CD4-positive, alpha-beta T cell (primary cell): ENCODE measurements at regions not wholly inside any gene's neighbourhood (a gene's known extent, or its start where the extent isn't known, plus 50 kb on each side); places are given as distances from the start of the nearest gene placed in this dataset.

ENCODE experiments used
- ATAC-seq: fragments of 200-7000 bp; cut with Tn5 transposase; one replicate; pipeline ENCODE4 v1.10.0; 2022; ENCODE audit warnings: mild to moderate bottlenecking; ENCODE audit not compliant: poor library complexity
- CTCF ChIA-PET: fragments of 350-600 bp; sonication (Branson Sonifier 250); formaldehyde crosslinking; loops from one replicate; lab custom pipeline; 2021; ENCODE audit warnings: antibody characterized with exemption, inconsistent platforms; lab: Charles Lee
- POLR2A ChIA-PET: fragments of 350-600 bp; sonication (Branson Sonifier 250); formaldehyde crosslinking; loops from one replicate; lab custom pipeline; 2021; ENCODE audit warnings: antibody characterized with exemption, inconsistent platforms; lab: Charles Lee
- DNase-seq, 14 experiments: peaks; one replicate each; pipeline ENCODE4 v3.0.0-alpha.2; 2013 to 2020; ENCODE audit warnings: mixed read lengths in 2 of 14
- H3K27ac ChIP-seq, 2 donors: one replicate each; pipeline versions ENCODE4 v1.5.1 to v1.7.0; 2013; ENCODE audit warnings: low read length in 2 of 2, low read depth in 1 of 2, mild to moderate bottlenecking in 1 of 2
- H3K27me3 ChIP-seq, 2 experiments: 1 replicate in 1 of 2; 2 replicates in 1 of 2; pipeline versions ENCODE4 v1.6.1 to v1.7.0; 2013; ENCODE audit warnings: low read length in 2 of 2, control low read depth in 1 of 2, mild to moderate bottlenecking in 1 of 2, moderate library complexity in 1 of 2; ENCODE audit not compliant: insufficient read depth in 2 of 2, control insufficient read depth in 1 of 2
- H3K36me3 ChIP-seq: one replicate; pipeline ENCODE4 v1.6.1; 2013; ENCODE audit warnings: low read length, control low read depth; ENCODE audit not compliant: insufficient read depth
- H3K4me1 ChIP-seq: one replicate; pipeline ENCODE4 v1.6.1; 2013; ENCODE audit warnings: low read length, control low read depth; ENCODE audit not compliant: insufficient read depth
- H3K4me3 ChIP-seq: one replicate; pipeline ENCODE4 v1.5.1; 2013; ENCODE audit warnings: mild to moderate bottlenecking, low read length, moderate library complexity
- H3K9me3 ChIP-seq, 2 experiments: 1 replicate in 1 of 2; 2 replicates in 1 of 2; pipeline versions ENCODE4 v1.6.1 to v1.7.0; 2013; ENCODE audit warnings: low read length in 2 of 2, mild to moderate bottlenecking in 2 of 2, control low read depth in 1 of 2, moderate library complexity in 1 of 2; ENCODE audit not compliant: control insufficient read depth in 1 of 2, insufficient read depth in 1 of 2
- H3K27ac Mint-ChIP-seq: one replicate; pipeline ENCODE4 v1.8.0; 2020; ENCODE audit warnings: mixed read lengths
- H3K27me3 Mint-ChIP-seq: one replicate; pipeline ENCODE4 v1.8.0; 2021; ENCODE audit warnings: mixed read lengths
- H3K36me3 Mint-ChIP-seq: one replicate; pipeline ENCODE4 v1.8.0; 2021; ENCODE audit warnings: low read depth, mixed read lengths
- H3K4me1 Mint-ChIP-seq: one replicate; pipeline ENCODE4 v1.8.0; 2021; ENCODE audit warnings: low read depth, mixed read lengths
- H3K4me3 Mint-ChIP-seq: one replicate; pipeline ENCODE4 v1.8.0; 2020; ENCODE audit warnings: mild to moderate bottlenecking, mixed read lengths
- H3K9me3 Mint-ChIP-seq: one replicate; pipeline ENCODE4 v1.8.0; 2020; ENCODE audit warnings: mixed read lengths
- CTCF ChIP-seq: fragments of 200-600 bp; IDR thresholded peaks from one replicate; pipeline ENCODE4 v1.8.0; 2022; ENCODE audit warnings: antibody characterized with exemption, mild to moderate bottlenecking
- intact Hi-C, 2 experiments: fragments of 100-400 bp; cut with DNase I in 1 of 2; cut with micrococcal nuclease in 1 of 2; formaldehyde crosslinking; loops; one replicate each; pipeline versions ENCODE4 v1.15.1 to v1.9.0; 2023 to 2025; cut with DNase I, micrococcal nuclease

GRCh38 chr3:81352867-81353266 lies 408.6 kb downstream of the GBE1 start:
- ATAC-seq, result no peak
- H3K36me3 Mint-ChIP-seq, result no peaks in the 10 kb centered on the region
- no peaks in the 10 kb centered on the region for H3K36me3 ChIP-seq

GRCh38 chr3:81349816-81350340 lies 411.6 kb downstream of the GBE1 start:
- DNase-seq, result no peak
- Mint-ChIP-seq H3K27ac (no peak overlapping the region), H3K4me3 (no peak overlapping the region), H3K36me3 (no peaks in the 10 kb centered on the region), H3K4me1 (no peaks in the 10 kb centered on the region), H3K9me3 (peaks cover 2% of the 10 kb centered on the region), H3K27me3 (no peaks in the 10 kb centered on the region)
- POLR2A ChIA-PET, result no interaction called here
- CTCF ChIA-PET, result no interaction called here
- H3K27me3 ChIP-seq, result no peaks in the 10 kb centered on the region
- H3K27ac ChIP-seq, result no peak overlapping the region
- intact Hi-C loops, result no loop called here
- TF ChIP-seq CTCF, result no peak
- ATAC-seq, result no peak
- no peaks in the 10 kb centered on the region for H3K36me3 ChIP-seq
- peaks cover 0 to 11% of the 10 kb centered on the region in 2 experiments for H3K9me3 ChIP-seq
- no peaks in the 10 kb centered on the region for H3K4me1 ChIP-seq
- no peak overlapping the region for H3K4me3 ChIP-seq

More at GRCh38 chr3:81352867-81353266, 408.6 kb downstream of the GBE1 start:
- peaks cover 0 to 9% of the 10 kb centered on the region in 2 experiments for H3K9me3 ChIP-seq
- intact Hi-C loops, result no loop called here
- Mint-ChIP-seq H3K4me1 (no peaks in the 10 kb centered on the region), H3K27ac (no peak overlapping the region), H3K4me3 (no peak overlapping the region), H3K9me3 (no peaks in the 10 kb centered on the region), H3K27me3 (no peaks in the 10 kb centered on the region)
- no peak for TF ChIP-seq CTCF
- no peak overlapping the region for H3K4me3 ChIP-seq
- no peak for DNase-seq
- ChIA-PET POLR2A (no interaction called here), CTCF (no interaction called here)
- no peak overlapping the region for H3K27ac ChIP-seq
- H3K4me1 ChIP-seq, result no peaks in the 10 kb centered on the region
- no peaks in the 10 kb centered on the region for H3K27me3 ChIP-seq

- no peak overlapping the region for H3K27ac Mint-ChIP-seq
- DNase-seq (no peak), ATAC-seq (no peak)
- H3K4me1 Mint-ChIP-seq, result no peaks in the 10 kb centered on the region
- H3K36me3 Mint-ChIP-seq, result no peaks in the 10 kb centered on the region
- ChIA-PET CTCF (no interaction called here), POLR2A (no interaction called here)
- no peaks in the 10 kb centered on the region for H3K27me3 ChIP-seq
- no peaks in the 10 kb centered on the region for H3K36me3 ChIP-seq
- no peak overlapping the region for H3K4me3 Mint-ChIP-seq
- TF ChIP-seq CTCF, result no peak
- H3K9me3 ChIP-seq, result peaks cover 0 to 4% of the 10 kb centered on the region in 2 experiments
- H3K4me1 ChIP-seq, result no peaks in the 10 kb centered on the region
- H3K27me3 Mint-ChIP-seq, result no peaks in the 10 kb centered on the region
- intact Hi-C loops, result no loop called here
- no peaks in the 10 kb centered on the region for H3K9me3 Mint-ChIP-seq
- H3K4me3 ChIP-seq, result no peak overlapping the region
- no peak overlapping the region for H3K27ac ChIP-seq
Observed at GRCh38 chr3:81339040-81339845, 422.2 kb downstream of the GBE1 start.
